ENCODE measurements at regions not wholly inside any gene's neighbourhood (a gene's known extent, or its start where the extent isn't known, plus 50 kb on each side); places are given as distances from the start of the nearest gene placed in this dataset.

DNA sequence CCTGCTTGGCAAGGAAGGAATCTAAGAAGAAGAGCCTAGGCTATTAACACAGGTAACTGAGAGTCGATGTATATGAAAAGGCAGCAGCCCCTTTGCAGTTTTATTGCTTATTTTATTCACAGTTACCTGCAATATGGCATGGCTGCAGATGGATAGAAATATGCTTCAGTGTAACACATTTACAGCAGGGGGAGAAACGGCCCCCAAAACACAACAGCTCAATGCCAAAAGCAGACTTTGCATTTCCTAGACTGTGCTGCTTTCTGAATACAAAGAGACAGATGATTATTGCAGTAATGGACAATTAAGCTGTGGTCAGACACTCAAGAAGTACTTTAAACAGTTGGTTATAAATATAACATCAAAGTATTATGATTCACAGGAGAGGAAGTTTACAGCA lies 108.0 kb upstream of the CDH13 start:
- DNase-seq (ENCODE audit: insufficient read length, low spot score) (no peak), FAIRE-seq (no peak)

DNA sequence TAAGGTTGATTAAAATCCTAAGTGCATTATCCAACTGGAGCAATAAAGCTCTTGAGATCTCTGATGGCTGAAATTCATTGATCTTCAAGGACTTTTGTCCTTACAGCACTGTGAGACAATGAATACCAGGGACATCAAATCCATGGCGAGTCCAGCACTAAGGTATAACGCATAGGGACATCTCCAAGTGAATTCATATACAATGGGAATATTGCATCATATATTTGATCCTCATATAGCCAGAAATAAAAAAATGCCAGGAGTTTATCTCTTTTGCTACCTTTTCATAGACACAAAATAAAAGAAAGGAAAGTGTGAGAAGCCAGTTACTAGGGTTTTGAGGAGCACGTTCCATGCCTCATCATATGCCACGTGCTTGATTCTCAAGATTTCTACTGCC lies 112.5 kb upstream of the CDH13 start:
- TF ChIP-seq POLR2A (IDR thresholded peaks at IDR 0.05; ENCODE audit: low read depth, low read length) = no peak
- no peak for DNase-seq (ENCODE audit: insufficient read length, low spot score)
- FAIRE-seq = no peak

More for the DNA sequence above, 108.0 kb upstream of the CDH13 start:
- no peak for TF ChIP-seq POLR2A (IDR thresholded peaks at IDR 0.05; ENCODE audit: low read depth, low read length)

DNA sequence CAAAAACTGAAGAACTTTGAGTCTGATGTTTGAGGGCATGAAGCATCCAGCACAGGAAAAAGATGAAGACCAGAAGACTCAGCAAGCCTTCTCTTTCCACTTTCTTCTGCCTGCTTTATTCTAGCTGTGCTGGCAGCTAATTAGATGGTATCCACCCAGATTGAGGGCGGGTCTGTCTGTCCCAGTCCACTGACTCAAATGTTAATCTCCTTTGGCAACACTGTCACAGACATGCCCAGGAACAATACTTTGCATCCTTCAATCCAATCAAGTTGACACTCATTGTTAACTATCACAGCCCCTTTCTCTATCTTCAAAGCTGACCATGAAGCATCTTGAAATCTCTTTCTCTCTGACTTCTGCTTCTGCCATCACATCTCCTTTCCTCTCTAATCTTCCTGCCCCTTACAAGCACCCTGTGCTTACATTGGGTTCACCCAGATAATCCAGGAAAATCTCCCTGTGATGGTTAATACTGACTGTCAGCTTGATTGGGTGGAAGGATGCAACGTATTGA lies 115.9 kb upstream of the CDH13 start:
- TF ChIP-seq POLR2A (IDR thresholded peaks at IDR 0.05; ENCODE audit: low read depth, low read length) = no peak
- FAIRE-seq (no peak), DNase-seq (ENCODE audit: insufficient read length, low spot score) (no peak)

DNA sequence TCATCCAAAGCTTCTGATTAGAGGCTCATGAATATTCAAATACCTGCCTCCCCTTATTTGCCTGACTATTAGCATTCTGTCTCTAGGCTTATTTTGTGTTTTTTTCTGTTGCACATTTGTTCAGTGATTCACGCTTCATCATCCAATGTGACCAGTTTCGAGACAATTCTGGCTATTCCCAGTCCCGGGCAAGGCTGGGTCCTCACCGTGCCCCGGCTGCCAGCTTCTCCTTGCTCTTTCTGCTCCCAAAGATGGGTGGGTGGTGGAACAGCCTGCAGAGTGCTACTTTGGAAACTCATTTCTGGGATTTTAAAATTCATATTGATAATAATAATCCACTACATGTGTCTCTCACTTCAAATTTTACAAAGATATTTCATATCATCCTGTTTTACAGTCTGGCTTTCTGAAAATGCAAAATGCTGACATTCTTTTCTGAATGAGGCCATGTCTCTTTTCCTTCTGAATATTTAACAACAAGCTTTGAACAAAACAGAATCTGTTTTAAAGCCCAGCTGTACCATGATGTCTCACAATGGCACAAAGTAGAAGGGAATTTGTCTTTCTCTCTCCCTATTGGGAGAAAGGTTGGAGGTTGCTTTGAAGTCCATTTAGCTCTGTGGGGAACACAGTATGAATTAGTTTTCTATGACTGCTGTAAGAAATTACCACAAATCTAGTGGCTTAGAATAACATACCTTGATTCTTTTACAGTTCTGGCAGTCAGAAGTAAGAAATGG lies 116.9 kb upstream of the CDH13 start:
- FAIRE-seq (no peak), DNase-seq (ENCODE audit: insufficient read length, low spot score) (no peak)
- TF ChIP-seq POLR2A (IDR thresholded peaks at IDR 0.05; ENCODE audit: low read depth, low read length) = no peak

GRCh38 chr16:82506692-82507670 lies 119.8 kb upstream of the CDH13 start:
- no peak for FAIRE-seq
- TF ChIP-seq POLR2A (IDR thresholded peaks at IDR 0.05; ENCODE audit: low read depth, low read length) = no peak

GRCh38 chr16:82504836-82505235 lies 121.9 kb upstream of the CDH13 start:
- DNase-seq (ENCODE audit: insufficient read length, low spot score) (no peak), FAIRE-seq (no peak)
- no peak for TF ChIP-seq POLR2A (IDR thresholded peaks at IDR 0.05; ENCODE audit: low read depth, low read length)

More at GRCh38 chr16:82506692-82507670, 119.8 kb upstream of the CDH13 start:
- no peak for DNase-seq (ENCODE audit: insufficient read length, low spot score)

DNA sequence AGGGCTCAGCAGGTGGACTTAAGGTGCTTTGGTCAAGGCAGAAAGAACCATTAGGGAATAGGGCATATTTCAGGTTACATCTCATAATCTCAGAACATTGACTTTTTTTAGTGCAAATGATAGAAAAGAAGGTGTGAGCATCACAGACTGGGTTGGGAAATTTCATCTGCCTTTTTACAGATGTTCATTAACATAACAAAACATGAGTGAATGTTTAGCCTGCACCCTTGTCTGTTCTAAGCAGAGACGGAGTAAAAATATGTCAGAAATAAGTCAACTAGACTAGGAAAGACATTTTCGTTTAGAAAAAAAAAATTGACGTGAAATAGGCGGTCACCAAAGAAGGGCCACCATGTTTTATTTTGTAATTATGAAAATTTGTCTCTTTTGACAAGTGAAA lies 127.5 kb upstream of the CDH13 start:
- FAIRE-seq = no peak

GRCh38 chr16:82497139-82497538 lies 129.6 kb upstream of the CDH13 start:
- DNase-seq (ENCODE audit: insufficient read length, low spot score) = no peak
- FAIRE-seq = no peak
- no peak for TF ChIP-seq POLR2A (IDR thresholded peaks at IDR 0.05; ENCODE audit: low read depth, low read length)

More for the DNA sequence above, 127.5 kb upstream of the CDH13 start:
- DNase-seq (ENCODE audit: insufficient read length, low spot score) = no peak
- TF ChIP-seq POLR2A (IDR thresholded peaks at IDR 0.05; ENCODE audit: low read depth, low read length) = no peak

DNA sequence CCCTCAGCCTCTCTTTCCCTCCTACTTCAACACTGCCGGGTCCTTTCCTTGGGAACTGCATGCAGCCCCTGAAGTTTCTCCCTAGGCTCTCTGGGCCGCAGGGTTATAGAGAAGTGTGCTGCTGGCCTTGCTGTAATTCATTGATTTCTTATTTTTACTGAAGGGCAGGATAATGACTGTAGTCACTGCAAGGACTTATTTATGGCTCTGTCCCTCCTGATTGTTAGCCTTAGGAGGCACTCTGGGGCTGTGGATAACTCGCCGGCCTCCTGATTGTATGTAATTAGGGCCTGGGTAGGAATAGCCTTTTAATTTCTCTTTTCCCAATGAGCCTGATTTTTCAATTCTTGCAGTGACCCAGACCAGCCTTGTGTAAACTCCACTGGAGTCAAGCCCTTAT lies 138.3 kb upstream of the CDH13 start:
- DNase-seq (ENCODE audit: insufficient read length, low spot score) = no peak
- no peak for TF ChIP-seq POLR2A (IDR thresholded peaks at IDR 0.05; ENCODE audit: low read depth, low read length)
- FAIRE-seq = no peak

GRCh38 chr16:82481455-82481854 lies 145.3 kb upstream of the CDH13 start:
- DNase-seq (ENCODE audit: insufficient read length, low spot score) (no peak), FAIRE-seq (no peak)
- no peak for TF ChIP-seq POLR2A (IDR thresholded peaks at IDR 0.05; ENCODE audit: low read depth, low read length)

DNA sequence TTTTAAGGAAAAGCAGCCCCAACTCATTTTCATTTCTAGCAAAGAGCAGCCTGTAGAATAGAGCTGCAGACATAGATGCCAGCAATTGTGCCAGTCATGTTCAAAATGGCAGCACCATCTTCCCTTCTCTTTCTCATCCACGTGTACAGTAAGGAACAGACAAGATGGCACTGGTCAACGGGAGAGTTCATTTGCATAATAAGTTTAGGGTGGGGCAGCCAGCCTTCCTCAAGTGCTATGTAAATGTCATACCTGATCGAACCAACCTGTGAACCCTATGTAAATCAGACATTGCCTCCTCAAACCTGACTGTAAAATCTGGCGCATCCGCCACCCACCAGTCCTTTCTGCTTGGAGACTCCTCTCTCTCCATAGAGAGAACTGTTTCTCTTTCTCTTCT lies 150.0 kb upstream of the CDH13 start:
- no peak for TF ChIP-seq POLR2A (IDR thresholded peaks at IDR 0.05; ENCODE audit: low read depth, low read length)
- DNase-seq (ENCODE audit: insufficient read length, low spot score) (no peak), FAIRE-seq (no peak)

GRCh38 chr16:82470620-82471152 lies 156.1 kb upstream of the CDH13 start:
- no peak for FAIRE-seq
- TF ChIP-seq POLR2A (IDR thresholded peaks at IDR 0.05; ENCODE audit: low read depth, low read length) = no peak
- no peak for DNase-seq (ENCODE audit: insufficient read length, low spot score)

DNA sequence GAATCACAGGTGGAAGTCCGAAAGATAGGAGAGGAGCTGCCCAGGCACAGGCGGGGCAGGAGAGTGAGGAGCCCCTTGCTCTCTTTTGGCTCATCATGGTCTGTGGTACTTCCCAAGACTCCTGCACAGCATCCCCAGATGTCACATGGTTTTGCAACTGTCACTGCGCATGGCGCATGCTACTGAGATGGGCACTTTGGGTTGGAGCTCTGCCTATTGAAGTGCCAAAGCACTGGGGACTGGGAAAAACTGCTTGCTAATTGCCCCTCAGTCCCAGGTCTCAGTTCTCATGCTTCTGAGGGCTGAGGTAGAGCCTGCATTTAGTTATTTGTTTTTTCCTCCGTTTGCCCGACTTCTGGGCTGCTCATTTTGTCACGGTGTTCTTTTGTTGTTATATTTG lies 156.8 kb upstream of the CDH13 start:
- no peak for FAIRE-seq
- TF ChIP-seq POLR2A (IDR thresholded peaks at IDR 0.05; ENCODE audit: low read depth, low read length) = no peak

DNA sequence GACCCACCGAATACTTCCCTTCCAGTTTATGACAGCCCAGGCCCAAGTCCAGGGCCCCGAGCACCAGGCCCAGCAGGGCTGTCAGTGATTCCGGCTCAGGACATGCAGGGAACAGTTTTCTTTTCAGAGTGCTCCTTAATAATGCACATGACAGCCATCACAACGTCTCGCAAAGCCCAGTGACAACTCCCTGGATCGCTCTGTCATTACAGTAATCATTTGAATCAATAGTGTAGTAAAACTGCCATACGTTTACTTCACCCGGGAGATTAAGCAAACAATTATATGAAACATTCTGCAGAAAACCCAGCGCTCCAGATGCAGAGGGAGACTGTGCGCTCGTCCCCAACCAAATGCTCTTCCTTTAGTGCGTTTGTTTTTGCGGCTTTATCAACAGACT lies 162.6 kb upstream of the CDH13 start:
- DNase-seq (ENCODE audit: insufficient read length, low spot score) (no peak), FAIRE-seq (no peak)
- no peak for TF ChIP-seq POLR2A (IDR thresholded peaks at IDR 0.05; ENCODE audit: low read depth, low read length)

More for the DNA sequence above, 156.8 kb upstream of the CDH13 start:
- DNase-seq (ENCODE audit: insufficient read length, low spot score) = no peak

All from H54 (cell line).